GM21786 (cell line): ENCODE measurements at regions not wholly inside any gene's neighbourhood (a gene's known extent, or its start where the extent isn't known, plus 50 kb on each side); places are given as distances from the start of the nearest gene placed in this dataset.

Experiments
- ATAC-seq: cut with Tn5 transposase; IDR thresholded peaks from one replicate; pipeline ENCODE4 v1.9.1; 2021; ENCODE audit not compliant: unreplicated experiment

- ATAC-seq, result no peak
Measured at GRCh38 chr7:42624471-42624870, 287.4 kb downstream of the C7orf25 start.

DNA sequence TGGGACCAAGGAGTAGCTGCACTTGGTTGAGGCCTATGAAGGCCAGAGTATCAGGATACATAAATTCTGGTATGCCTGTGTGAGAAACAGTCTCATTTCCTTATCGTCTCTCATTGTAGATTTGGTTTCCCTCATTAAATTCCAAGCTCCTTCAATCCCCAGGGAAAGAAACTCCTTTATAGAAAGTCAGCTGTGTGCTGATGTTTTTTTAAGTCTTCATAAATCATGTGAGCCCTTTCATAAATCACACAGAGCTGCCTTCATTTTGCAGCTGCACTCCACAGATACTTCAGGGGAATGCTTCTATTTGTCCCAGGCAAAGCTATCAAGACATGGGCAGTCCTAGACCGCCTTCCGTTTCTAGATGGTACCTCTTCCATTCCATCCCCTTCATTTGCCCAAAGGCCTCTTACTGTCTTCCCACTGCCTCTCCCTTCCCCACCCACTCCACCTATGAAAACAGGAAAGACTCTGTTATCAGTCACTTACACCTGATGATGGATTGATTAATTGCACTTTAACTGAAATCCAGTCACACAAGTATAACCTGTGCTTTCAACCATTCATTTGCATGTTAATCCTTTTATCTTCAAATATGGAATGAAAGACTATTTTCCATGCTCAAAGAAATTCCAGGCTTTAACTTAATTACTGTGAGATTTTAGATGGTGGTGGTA lies 290.2 kb downstream of the C7orf25 start:
- no peak for ATAC-seq

GRCh38 chr7:42618651-42619360 lies 293.1 kb downstream of the C7orf25 start:
- ATAC-seq, result no peak

GRCh38 chr7:42617806-42618457 lies 293.9 kb downstream of the C7orf25 start:
- no peak for ATAC-seq

- no peak for ATAC-seq
Measured at GRCh38 chr7:42617071-42617765, 294.7 kb downstream of the C7orf25 start.

DNA sequence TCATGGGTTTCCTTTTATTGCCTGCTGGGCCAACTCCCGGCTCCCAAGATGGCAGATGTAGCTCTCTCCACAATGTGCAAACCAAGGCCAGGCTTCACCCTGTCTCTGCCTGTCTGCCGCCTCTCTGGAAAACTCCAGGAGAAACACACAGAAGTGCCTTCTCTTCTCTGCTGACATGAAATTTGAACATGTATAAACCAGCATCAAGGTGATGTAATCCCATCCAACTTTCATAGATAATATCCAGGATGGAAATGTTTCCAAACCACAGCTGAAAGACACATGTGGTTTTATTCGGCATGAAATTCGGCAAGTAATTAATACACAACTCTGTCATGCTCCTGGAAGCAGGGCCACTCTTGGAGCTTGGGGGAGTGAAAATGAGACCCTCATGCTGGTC lies 297.2 kb downstream of the C7orf25 start:
- no peak for ATAC-seq

- ATAC-seq, result no peak
Measured at GRCh38 chr7:42611961-42612360, 299.9 kb downstream of the C7orf25 start.

- no peak for ATAC-seq
Measured at GRCh38 chr7:42611289-42611928, 300.5 kb downstream of the C7orf25 start.

DNA sequence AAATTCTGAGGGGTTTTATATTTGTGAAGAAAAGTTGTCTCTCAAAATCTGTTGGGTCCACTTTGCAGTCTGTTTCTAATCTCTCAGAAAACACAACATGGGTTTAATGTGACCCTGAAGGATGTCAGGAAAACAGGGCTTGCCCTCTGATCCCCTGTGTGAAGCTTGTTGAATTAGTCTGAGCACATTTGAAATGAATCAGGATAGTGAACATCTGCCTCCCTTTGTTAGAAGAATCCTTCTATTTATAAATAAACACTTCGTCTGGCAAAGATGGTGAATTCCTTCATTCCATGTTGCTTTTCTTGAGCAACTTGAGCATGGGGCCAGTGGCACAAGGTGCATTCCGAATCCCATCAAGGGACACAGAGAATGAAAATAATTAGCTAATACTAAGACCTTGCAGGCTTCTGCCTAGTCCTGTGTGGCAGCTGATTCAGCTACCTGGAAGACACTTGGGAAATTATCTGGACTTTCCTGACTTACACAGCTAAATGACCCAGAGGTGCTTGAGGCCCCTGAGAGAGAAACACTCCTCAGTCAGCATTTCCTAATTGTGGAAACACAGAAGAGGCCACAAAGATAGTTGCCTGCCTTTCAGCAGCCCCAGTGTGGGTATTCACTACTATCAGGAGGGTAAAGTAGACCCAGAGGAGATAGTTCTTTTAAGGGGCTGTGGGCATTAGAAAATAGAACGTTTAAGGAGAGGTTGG lies 305.5 kb downstream of the C7orf25 start:
- ATAC-seq, result no peak

GRCh38 chr7:42605406-42606192 lies 306.3 kb downstream of the C7orf25 start:
- no peak for ATAC-seq

DNA sequence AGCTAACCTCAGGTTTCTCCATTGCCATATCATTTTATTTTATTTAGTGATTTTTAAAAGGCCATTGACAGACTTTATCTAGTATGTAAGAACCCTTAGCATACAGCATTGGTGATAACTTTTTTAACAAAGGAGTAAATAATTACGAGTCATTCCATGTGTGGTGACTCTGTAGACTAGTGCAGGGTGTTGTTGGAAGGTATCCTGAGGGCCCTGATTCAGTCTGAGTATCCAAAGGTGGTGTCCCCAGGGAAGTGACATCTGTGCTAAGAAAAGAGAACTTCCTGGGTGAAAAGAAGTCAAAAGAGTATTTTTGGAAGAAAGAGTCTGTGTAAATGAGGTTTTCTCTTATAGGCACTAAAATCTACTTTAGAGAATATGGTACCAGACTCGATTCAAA lies 308.4 kb downstream of the C7orf25 start:
- no peak for ATAC-seq

GRCh38 chr7:42597300-42597699 lies 314.6 kb downstream of the C7orf25 start:
- no peak for ATAC-seq

- ATAC-seq, result no peak
Measured at GRCh38 chr7:42596737-42597136, 315.1 kb downstream of the C7orf25 start.

DNA sequence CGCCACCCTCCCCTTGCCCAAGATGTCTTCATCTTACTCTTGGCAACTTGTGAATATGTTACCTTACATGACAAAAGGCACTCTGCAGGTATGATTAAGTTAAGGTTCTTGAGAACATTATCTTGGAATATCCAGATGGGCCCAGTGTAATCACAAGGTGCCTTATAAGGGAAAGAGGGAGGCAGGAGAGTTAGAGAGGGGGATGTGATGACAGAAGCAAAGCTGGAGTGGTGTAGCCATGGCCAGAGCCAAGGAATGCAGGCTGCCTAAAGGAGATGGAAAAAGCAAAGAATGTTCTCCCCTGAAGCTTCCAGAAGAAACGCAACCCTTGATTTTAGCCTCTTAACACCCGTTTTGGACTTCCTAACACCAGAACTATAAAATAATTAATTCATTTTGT lies 318.0 kb downstream of the C7orf25 start:
- no peak for ATAC-seq

DNA sequence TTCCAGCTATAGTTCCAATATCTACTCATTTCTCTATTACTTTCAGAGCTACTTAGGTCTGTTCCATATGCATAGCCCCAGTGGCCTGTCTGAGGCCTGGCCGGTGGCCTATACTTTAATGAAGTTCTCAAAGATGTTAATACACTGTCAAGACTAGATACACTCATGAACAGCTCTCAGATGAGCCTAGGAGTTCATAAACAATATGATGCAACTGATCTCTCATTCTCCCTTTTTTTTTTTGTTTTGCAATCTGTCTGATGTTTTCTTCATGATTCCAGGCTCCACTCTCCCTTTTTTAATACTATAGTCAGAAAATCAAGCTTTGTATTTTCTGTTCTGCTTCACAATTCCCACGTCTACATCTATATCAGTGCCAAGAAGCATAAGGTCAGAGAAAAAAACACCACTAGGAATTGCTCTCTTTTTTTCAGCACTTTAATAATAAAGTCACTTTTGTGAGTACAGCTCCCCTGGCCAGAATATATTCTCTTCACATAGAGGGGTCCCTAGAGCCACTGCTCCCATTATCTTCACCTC lies 321.0 kb downstream of the C7orf25 start:
- no peak for ATAC-seq

- ATAC-seq, result no peak
Measured at GRCh38 chr7:42588876-42589275, 323.0 kb downstream of the C7orf25 start.

DNA sequence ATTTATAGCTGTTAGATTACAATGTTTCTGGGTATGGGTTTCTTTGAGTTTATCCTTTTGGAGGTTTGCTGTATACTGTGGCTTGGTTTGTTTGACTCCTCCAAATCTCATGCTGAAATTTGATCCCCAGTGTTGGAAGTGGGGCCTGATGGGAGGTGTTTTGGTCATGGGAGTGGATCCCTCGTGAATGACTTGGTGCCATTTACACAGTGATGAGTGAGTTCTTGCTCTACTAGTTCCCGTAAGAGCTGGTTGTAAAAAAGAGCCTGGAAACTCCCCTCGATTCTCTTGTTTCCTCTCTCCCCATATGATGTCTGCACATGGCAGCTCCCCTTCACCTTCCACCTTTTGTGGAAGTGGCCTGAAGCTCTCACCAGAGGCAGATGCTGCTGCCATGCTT lies 324.1 kb downstream of the C7orf25 start:
- ATAC-seq, result no peak

GRCh38 chr7:42580061-42580460 lies 331.8 kb downstream of the C7orf25 start:
- ATAC-seq, result no peak

DNA sequence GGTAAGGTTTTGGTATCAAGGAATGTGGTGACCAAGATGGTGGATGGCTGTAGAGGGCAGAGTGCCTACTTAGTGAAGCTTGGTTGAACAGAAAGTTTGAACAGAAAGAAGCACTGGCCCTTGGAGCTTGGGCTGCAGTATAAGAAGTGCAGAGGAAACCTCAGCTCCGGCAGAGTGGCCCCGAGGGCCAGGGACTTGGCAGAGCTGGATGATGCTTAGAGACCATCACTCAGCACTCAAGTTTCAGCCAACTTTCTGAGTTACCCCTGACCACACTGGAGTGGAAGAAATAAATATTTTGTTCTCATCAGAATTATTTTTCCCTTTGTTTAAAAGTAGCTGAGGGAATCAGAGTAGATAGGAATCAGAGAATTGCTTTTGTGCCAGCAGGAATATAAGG lies 336.7 kb downstream of the C7orf25 start:
- ATAC-seq, result no peak
